ENCODE measurements at regions not wholly inside any gene's neighbourhood (a gene's known extent, or its start where the extent isn't known, plus 50 kb on each side); places are given as distances from the start of the nearest gene placed in this dataset.
"Not testable (repeated sequence)": the region's sequence is repeated elsewhere in the genome, so short reads cannot be mapped to it uniquely, and the experiment has no call there.

- FAIRE-seq (no peak), DNase-seq (ENCODE audit: low spot score in 2 of 2) (no peak)
These were observed 101.3 kb upstream of the LARP1 start for GRCh38 chr5:154653764-154654485.

GRCh38 chr5:154653418-154653763 is 101.8 kb upstream of the LARP1 start:
- no peak for DNase-seq (ENCODE audit: low spot score in 2 of 2)
- no peak for FAIRE-seq

GRCh38 chr5:154652746-154653417 is 102.3 kb upstream of the LARP1 start:
- DNase-seq (ENCODE audit: low spot score in 2 of 2): no peak

GRCh38 chr5:154651795-154652194 is 103.4 kb upstream of the LARP1 start:
- DNase-seq (ENCODE audit: low spot score in 2 of 2); FAIRE-seq: not testable (repeated sequence)

More at GRCh38 chr5:154652746-154653417, 102.3 kb upstream of the LARP1 start:
- no peak for FAIRE-seq

GRCh38 chr5:154648706-154649105 is 106.5 kb upstream of the LARP1 start:
- no peak for DNase-seq (ENCODE audit: low spot score in 2 of 2)
- no peak for FAIRE-seq

- no peak for FAIRE-seq
These were observed 106.9 kb upstream of the LARP1 start for GRCh38 chr5:154648229-154648628.

GRCh38 chr5:154647761-154648145 is 107.4 kb upstream of the LARP1 start:
- FAIRE-seq: no peak
- DNase-seq (ENCODE audit: low spot score in 2 of 2): no peak

More at GRCh38 chr5:154648229-154648628, 106.9 kb upstream of the LARP1 start:
- DNase-seq (ENCODE audit: low spot score in 2 of 2): no peak

DNA sequence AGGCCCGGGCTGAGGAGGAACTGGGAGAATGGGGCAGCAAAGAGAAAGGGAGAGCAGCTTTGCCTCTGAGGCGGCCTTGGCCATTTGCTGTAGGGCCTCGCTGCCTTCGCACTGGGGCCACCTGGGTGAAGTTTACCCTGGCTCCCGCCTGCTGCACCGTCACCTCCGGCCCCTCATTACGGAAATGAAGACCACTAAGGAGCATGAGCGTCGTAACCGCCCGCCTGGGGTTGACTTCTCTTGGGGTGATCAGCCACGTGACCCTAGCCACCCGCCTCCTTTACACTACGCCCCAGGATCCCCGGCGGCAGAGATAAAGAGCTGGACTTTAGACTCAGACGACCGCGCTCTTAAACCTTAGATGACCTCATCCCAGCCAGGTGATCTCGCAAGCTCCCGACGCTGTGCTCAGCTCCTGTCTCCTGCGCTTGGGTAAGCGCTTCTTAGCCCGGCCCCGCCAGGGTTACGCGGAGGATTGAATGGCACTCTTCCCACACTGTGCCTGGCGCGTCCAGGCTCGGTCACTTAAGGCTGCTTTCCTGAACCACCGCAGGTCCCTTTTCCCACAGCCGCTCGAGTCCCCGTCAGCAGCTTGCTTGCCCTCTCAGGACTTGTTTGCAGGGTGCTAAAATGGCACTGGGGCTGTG is 107.9 kb upstream of the LARP1 start:
- DNase-seq (ENCODE audit: low spot score in 2 of 2): no peak
- FAIRE-seq: no peak

GRCh38 chr5:154646745-154647113 is 108.4 kb upstream of the LARP1 start:
- FAIRE-seq: no peak

DNA sequence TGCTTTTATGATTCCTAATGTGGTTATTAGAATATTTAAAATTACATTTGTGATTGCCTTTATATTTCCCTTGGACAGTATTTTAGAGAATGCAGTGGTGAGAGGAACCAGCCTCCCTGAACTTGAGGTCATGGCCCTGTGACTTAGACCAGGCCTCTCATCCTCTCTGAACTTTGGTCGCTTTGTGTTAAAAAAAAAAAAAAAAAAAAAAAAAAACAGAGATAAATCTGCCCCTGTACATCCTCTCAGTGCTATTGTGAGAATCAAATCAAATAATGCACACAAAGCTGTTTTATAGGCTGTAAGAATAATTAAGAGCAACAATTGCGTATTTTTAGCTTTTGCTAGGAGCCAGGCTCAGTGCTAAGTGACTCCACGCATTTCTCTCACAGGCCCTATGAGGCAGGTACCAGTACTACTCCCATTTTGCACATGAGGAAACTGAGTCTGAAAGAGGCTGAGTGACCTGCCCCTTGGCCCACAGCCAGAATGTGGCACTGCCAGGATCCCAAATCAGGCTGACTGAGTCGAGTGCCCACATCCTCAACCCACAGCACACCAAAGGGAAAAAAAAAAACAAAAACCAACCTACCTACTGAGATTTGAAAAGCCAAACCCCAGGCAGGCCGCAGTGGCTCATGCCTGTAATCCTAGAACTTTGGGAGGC is 110.3 kb upstream of the LARP1 start:
- FAIRE-seq: no peak

More at GRCh38 chr5:154646745-154647113, 108.4 kb upstream of the LARP1 start:
- DNase-seq (ENCODE audit: low spot score in 2 of 2): no peak

GRCh38 chr5:154642499-154643245 is 112.5 kb upstream of the LARP1 start:
- no peak for FAIRE-seq
- DNase-seq (ENCODE audit: low spot score in 2 of 2): no peak

More for the DNA sequence above, 110.3 kb upstream of the LARP1 start:
- DNase-seq (ENCODE audit: low spot score in 2 of 2): no peak

GRCh38 chr5:154640213-154640831 is 114.9 kb upstream of the LARP1 start:
- not testable (repeated sequence) for DNase-seq (ENCODE audit: low spot score in 2 of 2); FAIRE-seq

DNA sequence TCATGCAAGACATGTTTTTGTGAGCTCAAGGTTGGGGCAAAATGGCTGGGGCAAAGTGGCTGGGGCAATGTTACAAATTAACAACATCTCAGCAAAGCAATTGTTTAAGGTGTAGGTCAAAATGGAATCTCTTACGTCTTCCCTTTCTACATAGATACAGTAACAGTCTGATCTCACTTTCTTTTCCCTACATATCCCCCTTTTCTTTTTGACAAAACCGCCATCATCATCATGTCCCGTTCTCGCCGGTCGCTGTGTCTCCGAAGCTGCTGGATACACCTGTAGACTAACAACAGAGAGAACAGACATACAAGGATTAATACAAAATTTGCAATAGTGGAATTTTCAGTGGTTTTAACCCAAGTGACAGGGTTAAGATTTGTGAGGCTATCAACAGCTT is 118.4 kb upstream of the LARP1 start:
- FAIRE-seq; DNase-seq (ENCODE audit: low spot score in 2 of 2): not testable (repeated sequence)

DNA sequence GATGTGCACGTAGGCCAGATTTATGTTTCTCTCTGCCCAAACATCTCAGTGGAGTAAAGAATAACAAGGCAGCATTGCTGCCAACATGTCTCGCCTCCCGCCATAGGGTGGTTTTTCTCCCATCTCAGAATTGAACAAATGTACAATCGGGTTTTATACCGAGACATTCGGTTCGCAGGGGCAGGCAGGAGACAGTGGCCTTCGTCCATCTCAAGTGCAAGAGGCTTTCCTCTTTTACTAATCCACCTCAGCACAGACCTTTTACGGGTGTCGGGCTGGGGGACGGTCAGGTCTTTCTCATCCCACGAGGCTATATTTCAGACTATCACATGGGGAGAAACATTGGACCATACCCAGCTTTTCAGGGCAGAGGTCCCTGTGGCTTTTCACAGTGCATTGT is 118.9 kb upstream of the LARP1 start:
- FAIRE-seq; DNase-seq (ENCODE audit: low spot score in 2 of 2): not testable (repeated sequence)

DNA sequence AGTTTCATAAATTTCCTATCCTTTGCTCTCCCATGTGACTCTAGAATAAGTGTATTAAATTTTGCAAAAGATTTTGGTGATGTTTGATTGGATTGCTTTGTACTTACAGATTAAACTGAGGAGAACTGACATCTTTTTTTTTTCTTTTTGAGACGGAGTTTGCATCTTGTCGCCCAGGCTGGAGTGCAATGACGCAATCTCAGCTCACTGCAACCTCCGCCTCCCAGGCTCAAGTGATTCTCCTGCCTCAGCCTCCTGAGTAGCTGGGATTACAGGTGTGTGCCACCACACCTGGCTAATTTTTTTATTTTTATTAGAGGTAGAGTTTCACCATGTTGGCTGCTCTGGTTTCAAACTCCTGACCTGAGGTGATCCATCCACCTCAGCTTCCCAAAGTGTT is 121.4 kb upstream of the LARP1 start:
- not testable (repeated sequence) for FAIRE-seq

GRCh38 chr5:154631141-154631540 is 124.0 kb upstream of the LARP1 start:
- no peak for DNase-seq (ENCODE audit: low spot score in 2 of 2)
- FAIRE-seq: no peak

More for the DNA sequence above, 121.4 kb upstream of the LARP1 start:
- not testable (repeated sequence) for DNase-seq (ENCODE audit: low spot score in 2 of 2)

- DNase-seq (ENCODE audit: low spot score in 2 of 2) (no peak), FAIRE-seq (no peak)
These were observed 124.8 kb upstream of the LARP1 start for GRCh38 chr5:154630410-154630809.

DNA sequence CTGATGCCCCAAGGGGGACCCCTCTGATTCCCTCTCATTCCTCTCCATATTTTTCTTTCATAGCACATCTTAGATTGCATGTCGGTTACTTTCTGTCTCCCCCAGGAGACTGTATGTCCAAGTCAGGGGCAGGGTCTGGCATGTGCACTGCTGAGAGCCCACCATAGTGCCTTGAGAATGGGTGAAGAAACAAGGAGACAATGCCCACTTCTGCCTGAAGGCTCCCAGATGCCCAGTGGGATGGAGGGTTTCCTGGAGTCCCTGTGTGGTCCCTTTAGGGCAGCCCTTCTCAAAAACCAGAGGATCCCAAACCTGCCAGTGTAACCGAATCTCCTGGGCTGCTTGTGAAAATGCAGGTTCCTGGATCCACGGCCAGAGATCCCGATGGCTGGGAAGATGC is 126.5 kb upstream of the LARP1 start:
- no peak for FAIRE-seq
- no peak for DNase-seq (ENCODE audit: low spot score in 2 of 2)

Data from frontal cortex (tissue), 3 donors.